Coronary artery (tissue), 2 donors: ENCODE measurements at regions not wholly inside any gene's neighbourhood (a gene's known extent, or its start where the extent isn't known, plus 50 kb on each side); places are given as distances from the start of the nearest gene placed in this dataset.
A peak's percentile ranks its signal among the peaks of the same experiment; 100 is the strongest.
"Not testable (repeated sequence)": the region's sequence is repeated elsewhere in the genome, so short reads cannot be mapped to it uniquely, and the experiment has no call there.

Experiments used
- DNase-seq: peaks from one replicate; pipeline ENCODE4 v3.0.0-alpha.2; 2017; ENCODE audit warnings: low spot score
- H3K27ac ChIP-seq, 2 donors: fragments of 200-600 bp; sonication (generic); one replicate each; pipeline ENCODE4 v1.5.1; 2016 to 2019
- H3K4me3 ChIP-seq: fragments of 200-600 bp; sonication (generic); 2 replicates; pipeline ENCODE4 v1.5.1; 2016; ENCODE audit warnings: mild to moderate bottlenecking, moderate library complexity
- CTCF ChIP-seq: fragments of 200-600 bp; sonication (generic); IDR thresholded peaks from one replicate; pipeline ENCODE4 v1.5.1; 2019; ENCODE audit warnings: antibody characterized with exemption

DNA sequence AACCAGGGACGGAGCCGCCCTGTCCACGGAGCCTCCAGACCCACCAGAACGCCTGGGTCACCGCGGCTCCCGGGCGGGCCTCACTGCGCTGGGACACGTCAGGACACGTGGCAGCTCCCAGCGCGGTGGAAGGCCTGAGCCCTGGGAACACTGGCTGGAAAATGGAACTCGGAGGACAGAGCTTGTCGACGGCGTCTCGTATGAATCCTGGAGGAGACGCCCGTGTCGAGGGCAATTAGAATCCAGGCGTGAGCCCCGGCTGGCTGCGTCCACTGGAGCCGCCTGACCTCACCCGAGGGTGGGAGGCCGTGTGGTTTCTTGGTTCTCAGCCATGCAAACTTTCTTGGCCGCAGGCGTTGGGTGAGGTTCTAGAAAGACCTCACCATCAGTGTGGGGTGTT lies 173.9 kb downstream of the LAT start:
- H3K27ac ChIP-seq = peak overlapping the region in 1 of 2 donors; percentile 89

GRCh38 chr16:29158031-29158784 lies 173.4 kb downstream of the LAT start:
- DNase-seq, H3K4me3 ChIP-seq: not testable (repeated sequence)
- H3K27ac ChIP-seq = peak overlapping the region in 1 of 2 donors; percentile 89

More for the DNA sequence above, 173.9 kb downstream of the LAT start:
- TF ChIP-seq CTCF = no peak
- H3K4me3 ChIP-seq = no peak overlapping the region
- DNase-seq = no peak

DNA sequence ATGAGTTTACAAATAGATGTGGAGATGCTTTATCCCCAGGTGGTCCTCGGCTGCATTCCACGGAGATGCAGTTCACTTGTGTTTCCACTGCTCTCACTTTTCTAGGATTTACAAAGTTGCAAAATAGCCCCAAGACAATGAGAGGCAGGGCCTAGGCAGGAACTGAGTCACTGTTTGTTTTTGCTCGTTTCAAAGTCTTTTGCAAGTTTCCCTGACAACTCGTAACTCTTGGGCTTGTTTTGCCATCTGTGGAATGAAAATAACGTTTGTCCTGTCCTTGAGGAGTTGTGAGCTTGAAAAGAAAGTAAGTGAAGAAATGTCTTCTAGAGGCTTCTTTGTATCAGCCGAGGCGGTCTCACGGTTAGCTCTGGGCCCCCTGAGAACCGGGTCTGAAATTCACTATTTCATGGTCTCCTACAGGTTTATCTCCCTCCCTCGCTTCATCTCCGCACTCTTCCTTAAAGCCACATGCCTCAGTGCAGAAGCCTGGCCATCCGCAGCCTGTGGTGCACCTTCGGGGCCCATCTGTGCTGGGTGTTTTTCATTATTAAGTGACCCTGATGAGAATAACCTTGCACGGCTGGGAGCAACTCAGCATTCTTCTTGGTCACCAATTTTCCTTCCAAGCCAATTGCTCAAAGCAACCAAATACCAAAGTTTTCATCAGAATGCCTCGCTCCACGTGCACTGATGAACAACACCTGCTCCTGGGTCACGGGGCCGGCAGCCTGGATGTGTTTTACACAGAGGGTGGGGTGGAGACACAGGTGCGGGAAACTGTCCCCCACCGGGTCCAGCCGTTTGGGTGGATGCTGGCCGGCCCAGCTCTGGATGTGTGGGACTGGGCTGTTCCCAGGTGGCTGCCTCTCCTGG lies 172.4 kb downstream of the LAT start:
- Histone ChIP-seq H3K4me3 (peak overlapping the region; percentile 22), H3K27ac (peak overlapping the region; percentile 46 to 89)
- DNase-seq = not testable (repeated sequence)

- Histone ChIP-seq H3K27ac (peak overlapping the region; percentile 42 to 89), H3K4me3 (no peak overlapping the region)
- no peak for TF ChIP-seq CTCF
- no peak for DNase-seq
Observed at GRCh38 chr16:29156511-29156910, 171.7 kb downstream of the LAT start.

DNA sequence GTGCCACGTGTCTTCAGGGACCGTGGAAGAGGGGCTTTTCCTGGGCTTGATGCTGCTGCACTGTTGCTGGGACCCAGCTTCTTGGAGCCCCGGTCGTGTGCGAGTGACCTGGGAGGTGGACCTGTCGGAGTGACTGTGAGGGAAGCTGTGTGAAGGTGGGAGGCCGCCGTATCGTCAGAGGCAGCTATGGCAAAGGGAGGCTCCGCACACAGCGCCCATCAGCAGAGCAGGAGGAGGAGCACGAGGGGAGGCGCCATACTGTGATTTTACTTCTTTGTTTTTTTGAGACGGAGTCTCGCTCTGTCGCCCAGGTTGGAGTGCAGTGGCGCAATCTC lies 171.0 kb downstream of the LAT start:
- DNase-seq, H3K4me3 ChIP-seq: not testable (repeated sequence)
- H3K27ac ChIP-seq = peak overlapping the region in 1 of 2 donors; percentile 89

- H3K4me3 ChIP-seq, DNase-seq: not testable (repeated sequence)
- peak overlapping the region in 1 of 2 donors; percentile 89 for H3K27ac ChIP-seq
Observed at GRCh38 chr16:29155131-29155865, 170.4 kb downstream of the LAT start.

DNA sequence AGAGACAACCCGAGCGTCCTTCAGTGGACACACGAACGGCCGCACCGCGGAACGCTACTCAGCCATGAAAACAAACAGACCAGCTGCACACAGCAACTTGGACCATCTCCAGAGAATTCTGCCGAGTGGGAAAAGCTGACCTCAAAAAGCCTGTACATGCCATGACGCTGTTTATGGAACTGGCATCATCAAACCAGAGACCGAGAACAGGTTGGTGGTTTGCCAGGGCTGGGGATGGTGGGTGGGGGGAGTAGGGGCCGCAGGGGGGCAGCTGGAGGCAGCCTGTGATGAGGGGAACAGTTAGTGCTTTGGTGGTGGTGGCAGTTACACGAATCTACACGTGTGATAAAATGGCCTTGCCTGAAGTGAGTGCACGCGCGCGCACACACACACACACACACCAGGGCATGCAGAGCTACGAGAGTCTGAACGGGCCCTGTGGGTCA lies 169.8 kb downstream of the LAT start:
- no peak for TF ChIP-seq CTCF
- no peak for DNase-seq

GRCh38 chr16:29154088-29154487 lies 169.2 kb downstream of the LAT start:
- peak overlapping the region in 1 of 2 donors; percentile 58 for H3K27ac ChIP-seq

More for the DNA sequence above, 169.8 kb downstream of the LAT start:
- peak overlapping the region in 1 of 2 donors; percentile 58 for H3K27ac ChIP-seq
- H3K4me3 ChIP-seq = no peak overlapping the region

GRCh38 chr16:29153307-29153706 lies 168.5 kb downstream of the LAT start:
- H3K27ac ChIP-seq, H3K4me3 ChIP-seq, DNase-seq: not testable (repeated sequence)

More at GRCh38 chr16:29154088-29154487, 169.2 kb downstream of the LAT start:
- DNase-seq = no peak
- no peak overlapping the region for H3K4me3 ChIP-seq
- TF ChIP-seq CTCF = no peak

DNA sequence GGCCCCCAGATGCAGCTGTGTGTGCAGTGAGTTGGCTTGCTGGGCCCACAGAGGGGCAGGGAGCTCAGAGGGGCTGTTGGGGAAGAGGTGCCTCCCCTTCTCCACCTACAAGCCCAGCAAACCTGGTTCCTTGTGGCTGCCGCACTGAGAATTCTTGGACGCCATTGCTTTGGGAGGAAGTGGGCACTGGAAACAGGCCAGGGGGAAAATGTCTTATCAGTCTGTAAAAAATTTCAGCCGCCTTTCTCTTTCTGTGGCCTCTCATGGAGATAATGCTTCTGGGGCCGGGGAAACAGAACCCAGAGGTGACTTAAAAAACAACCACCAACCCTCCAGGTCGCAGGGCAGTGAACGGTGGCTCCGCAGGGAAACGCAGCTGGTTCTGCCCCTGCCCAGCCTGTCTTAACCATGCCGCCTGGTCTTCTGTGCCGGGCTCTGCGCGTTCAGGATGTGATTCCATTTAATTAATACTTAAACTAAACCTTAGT lies 167.7 kb downstream of the LAT start:
- not testable (repeated sequence) for H3K4me3 ChIP-seq, H3K27ac ChIP-seq, DNase-seq
